Activated T-helper 1 cell treated with anti-CD3 and anti-CD28 coated beads, Interleukin-12 subunit alpha, Interleukin-12 subunit beta, Interleukin-2, Interleukin-4 antibody, amounts not matched to agents 30 ng/mL and 10 ng/mL and 1 ng/mL, durations not matched to agents 14 hours and 24 hours and 36 hours (primary cell): ENCODE measurements at regions not wholly inside any gene's neighbourhood (a gene's known extent, or its start where the extent isn't known, plus 50 kb on each side); places are given as distances from the start of the nearest gene placed in this dataset.
"Not testable (repeated sequence)": the region's sequence is repeated elsewhere in the genome, so short reads cannot be mapped to it uniquely, and the experiment has no call there.

Experiments
- DNase-seq: peaks from one replicate; pipeline ENCODE4 v3.0.0; 2021; ENCODE audit warnings: low spot score
- H3K27ac Mint-ChIP-seq: one replicate; pipeline ENCODE4 v1.8.0; 2021; ENCODE audit warnings: mild to moderate bottlenecking, mixed read lengths
- H3K27me3 Mint-ChIP-seq: one replicate; pipeline ENCODE4 v1.8.0; 2022; ENCODE audit warnings: mild to moderate bottlenecking, moderate library complexity, mixed read lengths; ENCODE audit not compliant: insufficient read depth
- H3K36me3 Mint-ChIP-seq: one replicate; pipeline ENCODE4 v1.8.0; 2021; ENCODE audit warnings: low read depth, mixed read lengths
- H3K4me1 Mint-ChIP-seq: one replicate; pipeline ENCODE4 v1.8.0; 2021; ENCODE audit warnings: low read depth, mixed read lengths
- H3K4me3 Mint-ChIP-seq: one replicate; pipeline ENCODE4 v1.8.0; 2021; ENCODE audit warnings: mild to moderate bottlenecking, moderate library complexity, mixed read lengths
- H3K9me3 Mint-ChIP-seq: one replicate; pipeline ENCODE4 v1.8.0; 2021; ENCODE audit warnings: mixed read lengths
- intact Hi-C: fragments of 100-400 bp; cut with micrococcal nuclease; formaldehyde crosslinking; loops from one replicate; pipeline ENCODE4 v1.15.1; 2024

DNA sequence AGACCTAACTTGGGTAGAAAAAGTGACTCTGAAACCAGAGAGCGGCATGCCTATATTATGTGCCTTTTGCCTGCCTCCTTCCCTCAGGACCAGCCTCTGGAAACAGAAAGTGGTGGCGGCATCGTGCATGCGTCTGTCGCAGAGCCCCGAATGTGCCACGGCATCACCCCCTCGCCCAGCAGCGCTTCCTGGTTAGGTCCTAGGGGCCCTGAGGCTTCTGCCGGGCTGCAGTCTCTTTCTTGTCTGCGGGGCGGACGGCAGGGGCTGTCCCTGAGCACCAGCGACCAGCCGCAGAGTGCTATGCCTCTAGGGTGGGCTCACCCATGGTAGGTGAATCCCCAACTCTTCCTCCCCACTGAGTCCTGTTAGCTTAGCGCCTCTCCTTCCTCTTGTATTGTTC, 68.7 kb downstream of the VSIG4 start:
- Mint-ChIP-seq H3K4me3 (no peak overlapping the region), H3K9me3 (no peaks in the 10 kb centered on the region), H3K27ac (no peak overlapping the region), H3K4me1 (no peaks in the 10 kb centered on the region), H3K27me3 (no peaks in the 10 kb centered on the region), H3K36me3 (no peaks in the 10 kb centered on the region)
- no peak for DNase-seq
- intact Hi-C loops = no loop called here

DNA sequence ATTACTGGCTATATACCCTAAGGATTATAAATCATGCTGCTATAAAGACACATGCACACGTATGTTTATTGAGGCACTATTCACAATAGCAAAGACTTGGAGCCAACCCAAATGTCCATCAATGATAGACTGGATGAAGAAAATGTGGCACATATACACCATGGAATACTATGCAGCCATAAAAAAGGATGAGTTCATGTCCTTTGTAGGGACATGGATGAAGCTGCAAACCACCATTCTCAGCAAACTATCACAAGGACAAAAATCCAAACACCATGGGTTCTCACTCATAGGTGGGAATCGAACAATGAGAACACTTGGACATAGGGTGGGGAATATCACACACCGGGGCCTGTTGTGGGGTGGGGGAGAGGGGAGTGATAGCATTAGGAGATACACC, 72.7 kb downstream of the VSIG4 start:
- H3K9me3 Mint-ChIP-seq, H3K4me3 Mint-ChIP-seq, DNase-seq, H3K4me1 Mint-ChIP-seq, H3K36me3 Mint-ChIP-seq, H3K27ac Mint-ChIP-seq, intact Hi-C loops, H3K27me3 Mint-ChIP-seq: not testable (repeated sequence)

DNA sequence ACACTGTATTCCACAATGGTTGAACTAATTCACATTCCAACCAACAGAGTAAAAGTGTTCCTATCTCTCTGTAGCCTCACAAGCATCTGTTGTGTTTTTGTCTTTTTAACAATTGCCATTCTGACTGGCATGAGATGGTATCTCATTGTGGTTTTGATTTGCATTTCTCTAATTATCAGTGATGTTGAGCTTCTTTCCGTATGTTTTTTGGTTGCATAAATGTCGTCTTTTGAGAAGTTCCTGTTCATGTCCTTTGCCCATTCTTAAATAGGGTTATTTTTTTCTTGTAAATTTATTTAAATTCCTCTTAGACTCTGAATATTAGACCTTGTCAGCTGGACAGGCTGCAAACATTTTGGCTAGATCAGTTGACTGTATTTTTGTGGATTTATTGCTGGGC, 78.2 kb downstream of the VSIG4 start:
- intact Hi-C loops = no loop called here

DNA sequence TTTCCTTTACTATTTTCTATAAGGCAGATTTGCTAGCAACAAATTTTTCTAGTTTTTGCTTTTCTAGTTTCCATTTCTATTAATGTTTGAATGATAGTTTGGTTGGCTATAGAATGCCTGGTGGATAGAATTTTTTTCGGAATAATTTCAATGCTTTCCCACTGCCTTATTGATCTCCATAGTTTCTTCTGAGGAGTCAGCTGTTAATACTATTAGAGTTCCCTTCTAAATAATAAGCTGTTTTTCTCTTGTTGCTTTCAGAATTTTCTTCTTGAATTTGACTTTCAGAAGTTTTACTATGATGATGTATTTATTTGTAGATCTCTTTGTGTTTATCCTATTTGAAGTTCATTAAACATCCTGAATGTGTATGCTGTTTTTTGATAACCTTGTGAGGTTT, 91.8 kb downstream of the VSIG4 start:
- no peak overlapping the region for H3K4me3 Mint-ChIP-seq
- H3K9me3 Mint-ChIP-seq = peaks cover 35% of the 10 kb centered on the region
- peaks cover 2% of the 10 kb centered on the region for H3K27me3 Mint-ChIP-seq
- intact Hi-C loops = no loop called here
- DNase-seq = no peak
- H3K27ac Mint-ChIP-seq = no peak overlapping the region
- peaks cover 6% of the 10 kb centered on the region for H3K36me3 Mint-ChIP-seq
- H3K4me1 Mint-ChIP-seq = peaks cover 10% of the 10 kb centered on the region

More for the DNA sequence above, 78.2 kb downstream of the VSIG4 start:
- no peak for DNase-seq
- no peak overlapping the region for H3K27ac Mint-ChIP-seq
- H3K4me3 Mint-ChIP-seq = no peak overlapping the region
- no peaks in the 10 kb centered on the region for H3K4me1 Mint-ChIP-seq
- H3K9me3 Mint-ChIP-seq = peaks cover 8% of the 10 kb centered on the region
- no peaks in the 10 kb centered on the region for H3K27me3 Mint-ChIP-seq
- peaks cover 2% of the 10 kb centered on the region for H3K36me3 Mint-ChIP-seq

DNA sequence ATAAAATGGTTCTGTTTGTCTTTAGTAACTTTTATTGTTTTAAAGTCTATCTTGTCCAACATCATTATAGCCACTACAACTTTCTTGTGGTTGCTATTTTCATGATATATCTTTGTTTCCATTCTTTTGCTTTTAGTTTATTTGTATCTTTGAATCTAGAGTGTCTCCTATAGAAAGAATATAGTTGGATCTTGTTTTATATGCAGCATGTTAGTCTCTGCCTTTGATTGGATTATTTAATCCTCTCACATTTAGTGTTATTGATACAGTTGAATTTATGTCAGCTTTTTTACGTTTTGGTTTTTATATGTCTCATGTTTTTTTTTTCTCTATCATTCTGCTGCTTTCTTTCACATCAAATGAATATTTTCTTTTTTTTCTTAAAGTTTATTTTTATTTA, 98.1 kb downstream of the VSIG4 start:
- Mint-ChIP-seq H3K36me3 (peaks cover 4% of the 10 kb centered on the region), H3K27me3 (peaks cover 2% of the 10 kb centered on the region), H3K27ac (no peak overlapping the region), H3K4me3 (no peak overlapping the region), H3K9me3 (peaks cover 28% of the 10 kb centered on the region), H3K4me1 (no peaks in the 10 kb centered on the region)
- DNase-seq = no peak
- intact Hi-C loops = no loop called here

DNA sequence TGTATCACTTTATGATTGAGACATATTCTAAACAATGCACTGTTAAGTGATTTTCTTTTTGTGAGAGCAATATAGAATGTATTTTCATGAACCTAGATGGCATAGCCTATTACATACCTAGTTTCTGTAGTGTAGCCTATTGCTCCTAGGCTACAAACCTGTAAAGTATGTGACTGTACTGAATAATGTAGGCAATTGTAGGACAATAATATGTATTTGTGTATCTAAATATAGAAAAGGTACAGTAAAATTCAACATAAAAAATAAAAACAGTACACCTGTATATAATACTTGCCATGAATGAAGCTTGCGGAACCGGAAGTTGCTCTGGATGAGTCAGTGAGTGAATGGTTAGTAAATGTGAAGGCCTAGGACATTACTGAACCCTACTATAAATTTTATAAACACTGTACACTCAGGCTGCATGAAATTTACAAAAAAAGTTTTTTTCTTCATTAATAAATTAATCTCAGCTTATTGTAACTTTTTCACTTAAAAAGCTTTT, 106.7 kb downstream of the VSIG4 start:
- Mint-ChIP-seq H3K9me3 (peaks cover 14% of the 10 kb centered on the region), H3K36me3 (peaks cover 9% of the 10 kb centered on the region), H3K4me1 (peaks cover 6% of the 10 kb centered on the region), H3K27ac (no peak overlapping the region), H3K27me3 (peaks cover 2% of the 10 kb centered on the region), H3K4me3 (no peak overlapping the region)
- intact Hi-C loops = no loop called here
- DNase-seq = no peak

DNA sequence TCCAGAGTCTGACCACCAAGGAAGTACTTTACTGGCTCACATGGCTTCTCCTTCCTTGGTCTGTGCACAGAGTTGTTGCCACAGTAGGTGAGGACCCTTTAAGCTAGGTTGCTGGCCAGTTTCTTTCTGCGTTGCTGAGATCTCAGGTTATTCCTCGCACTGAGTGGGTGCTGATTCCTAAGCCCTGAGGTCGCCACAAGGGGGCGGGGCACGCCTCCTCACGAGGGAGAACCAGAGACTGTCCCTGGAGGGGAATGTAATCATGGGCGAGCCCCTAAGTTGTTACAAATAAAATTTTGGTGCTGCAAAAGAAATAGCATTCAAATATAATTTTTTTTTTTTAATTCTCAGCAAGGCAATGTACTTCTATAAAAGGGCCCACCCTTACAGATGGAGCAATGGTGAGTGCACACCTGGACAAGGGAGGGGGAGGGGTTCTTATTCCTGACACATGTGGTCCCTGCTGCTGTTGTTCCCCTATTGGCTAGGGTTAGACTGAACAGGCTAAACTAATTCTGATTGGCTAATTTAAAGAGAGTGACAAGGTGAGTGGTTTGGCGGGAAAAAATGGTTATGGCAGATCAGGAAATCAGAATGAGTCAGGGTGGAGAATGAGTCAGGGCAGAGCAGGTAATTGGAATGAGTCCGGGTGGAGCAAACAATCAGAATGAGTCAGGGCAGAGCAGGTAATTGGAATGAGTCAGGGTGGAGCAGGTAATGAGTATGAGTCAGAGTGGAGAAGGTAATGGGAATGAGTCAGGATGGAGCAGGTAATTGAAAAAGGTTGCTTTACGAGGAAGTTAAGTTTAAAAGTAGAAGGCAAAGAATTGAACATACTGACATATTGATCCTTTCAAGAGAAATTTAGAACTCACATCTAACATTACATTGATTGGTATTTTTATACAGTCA, 107.5 kb downstream of the VSIG4 start:
- Mint-ChIP-seq H3K27ac (peak overlapping the region; percentile 45), H3K4me3 (no peak overlapping the region), H3K4me1 (peaks cover 9% of the 10 kb centered on the region), H3K36me3 (peaks cover 10% of the 10 kb centered on the region), H3K27me3 (peaks cover 2% of the 10 kb centered on the region), H3K9me3 (peaks cover 14% of the 10 kb centered on the region)
- intact Hi-C loops = no loop called here
- DNase-seq = no peak

DNA sequence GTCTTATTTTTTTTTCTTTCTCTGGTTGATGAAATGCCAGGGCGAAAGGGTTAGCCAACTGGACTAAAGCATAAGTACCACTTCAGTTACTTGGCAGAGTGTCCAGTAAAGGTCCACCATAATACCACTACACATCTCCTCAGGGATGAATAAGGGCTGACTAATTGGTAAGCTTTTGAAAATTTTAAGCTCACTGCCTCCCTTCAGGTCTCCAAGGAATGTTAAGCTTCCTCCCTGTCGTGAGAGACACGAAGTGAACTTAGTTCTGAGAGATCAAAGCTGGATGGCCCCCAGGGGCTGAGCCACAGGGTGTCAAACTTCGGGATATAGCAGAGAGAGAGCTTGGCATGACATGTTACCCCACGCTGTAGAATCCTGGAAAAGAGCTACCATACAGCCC, 111.4 kb downstream of the VSIG4 start:
- Mint-ChIP-seq H3K4me1 (peaks cover 39% of the 10 kb centered on the region), H3K9me3 (peaks cover 19% of the 10 kb centered on the region), H3K27me3 (no peaks in the 10 kb centered on the region), H3K27ac (no peak overlapping the region), H3K4me3 (no peak overlapping the region), H3K36me3 (peaks cover 25% of the 10 kb centered on the region)
- intact Hi-C loops = loop anchor here (5.0 kb wide), 2 partner anchors 61 to 331 kb away; no protein-coding TSS in a partner anchor
- no peak for DNase-seq

DNA sequence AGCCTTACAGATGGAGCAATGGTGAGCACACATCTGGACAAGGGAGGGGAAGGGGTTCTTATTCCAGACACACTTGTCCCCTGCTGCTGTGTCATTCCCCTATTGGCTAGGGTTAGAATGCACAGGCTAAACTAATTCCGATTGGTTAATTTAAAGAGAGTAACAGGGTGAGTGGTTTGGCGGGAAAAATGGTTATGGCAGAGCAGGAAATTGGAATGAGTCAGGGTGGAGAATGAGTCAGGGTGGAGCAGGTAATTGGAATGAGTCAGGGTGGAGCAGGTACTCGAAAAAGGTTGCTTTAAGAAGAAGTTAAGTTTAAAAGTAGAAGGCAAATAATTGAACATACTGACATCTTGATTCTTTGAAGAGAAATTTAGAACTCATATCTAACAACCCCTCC, 112.5 kb downstream of the VSIG4 start:
- peaks cover 19% of the 10 kb centered on the region for H3K9me3 Mint-ChIP-seq
- intact Hi-C loops = loop anchor here (5.0 kb wide), 2 partner anchors 60 to 330 kb away; no protein-coding TSS in a partner anchor
- H3K4me3 Mint-ChIP-seq, H3K27ac Mint-ChIP-seq, H3K27me3 Mint-ChIP-seq, DNase-seq: not testable (repeated sequence)
- peaks cover 45% of the 10 kb centered on the region for H3K4me1 Mint-ChIP-seq
- H3K36me3 Mint-ChIP-seq = peaks cover 26% of the 10 kb centered on the region

DNA sequence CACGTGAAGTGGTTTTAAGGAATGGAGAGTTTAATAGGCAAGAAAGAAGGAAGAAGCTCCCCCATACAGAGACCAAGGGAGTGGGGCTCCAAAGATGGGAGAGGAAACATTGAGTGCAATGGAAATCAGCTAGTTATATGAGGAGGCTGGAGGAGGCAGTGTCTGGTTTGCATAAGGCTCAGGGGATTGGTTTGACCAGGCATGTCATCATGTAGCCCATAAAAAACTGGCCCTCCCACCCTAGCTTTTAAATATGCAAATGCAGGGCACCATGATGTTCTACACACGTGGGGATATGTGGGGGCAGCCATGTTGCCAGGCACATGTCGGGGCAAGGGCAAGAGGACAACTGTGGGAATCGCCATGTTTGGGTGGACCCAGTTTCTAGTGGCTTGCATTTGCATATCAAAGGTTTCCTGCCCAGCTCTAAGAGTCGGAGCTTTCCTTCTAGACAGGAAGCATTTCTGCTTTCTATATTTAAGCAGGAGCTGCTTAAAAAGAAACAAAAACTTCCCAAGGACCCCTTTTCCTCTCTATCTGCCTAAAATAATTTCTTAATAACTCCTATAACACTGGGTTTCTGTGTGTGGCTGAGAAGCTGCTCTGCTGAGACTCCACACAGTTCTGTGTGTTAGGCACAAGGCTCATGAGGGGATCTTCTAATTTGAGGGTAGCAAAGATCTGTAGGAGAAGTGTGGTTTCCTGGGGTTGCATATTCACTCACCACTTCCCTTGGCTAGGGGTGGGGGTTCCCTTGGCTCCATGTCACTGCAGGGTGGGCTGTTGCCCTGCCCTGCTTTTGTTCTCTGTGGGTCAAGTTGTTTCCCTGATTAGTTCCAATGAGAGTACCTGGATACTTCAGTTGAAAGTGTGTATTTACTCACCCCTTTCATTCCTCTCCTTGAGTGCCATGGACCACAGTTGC, 113.5 kb downstream of the VSIG4 start:
- intact Hi-C loops = loop anchor here (1.0 to 5.0 kb wide), 3 partner anchors 59 to 329 kb away; no protein-coding TSS in a partner anchor
- DNase-seq = peak; percentile 39
- peak overlapping the region; percentile 89 for H3K27ac Mint-ChIP-seq
- H3K4me1 Mint-ChIP-seq = peaks cover 50% of the 10 kb centered on the region
- H3K27me3 Mint-ChIP-seq = no peaks in the 10 kb centered on the region
- H3K36me3 Mint-ChIP-seq = peaks cover 23% of the 10 kb centered on the region
- peak overlapping the region; percentile 59 for H3K4me3 Mint-ChIP-seq
- peaks cover 17% of the 10 kb centered on the region for H3K9me3 Mint-ChIP-seq

DNA sequence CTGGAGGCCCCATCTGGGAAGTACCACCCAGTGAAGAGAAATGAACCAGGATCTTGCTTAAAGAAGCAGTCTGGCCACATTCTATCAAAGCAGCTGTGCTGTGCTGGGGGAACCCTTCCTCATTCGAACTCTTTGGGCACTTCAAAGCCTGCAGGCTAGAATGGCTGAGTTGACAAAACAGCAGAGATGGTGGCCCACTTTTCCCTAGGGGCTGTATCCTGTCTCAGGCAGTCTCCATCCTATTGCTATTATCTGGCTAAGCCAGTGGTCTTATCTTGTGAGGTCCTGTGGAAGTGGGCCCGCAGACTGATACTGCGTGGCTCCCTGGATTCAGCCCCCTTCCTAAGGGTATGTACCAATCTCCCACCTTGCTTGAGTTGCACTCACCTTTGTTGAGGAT, 114.3 kb downstream of the VSIG4 start:
- Mint-ChIP-seq H3K36me3 (peaks cover 23% of the 10 kb centered on the region), H3K9me3 (peaks cover 15% of the 10 kb centered on the region), H3K27ac (peak overlapping the region; percentile 89), H3K27me3 (no peaks in the 10 kb centered on the region), H3K4me3 (peak overlapping the region; percentile 59), H3K4me1 (peaks cover 58% of the 10 kb centered on the region)
- no peak for DNase-seq
- intact Hi-C loops = loop anchor here (5.0 kb wide), 2 partner anchors 58 to 328 kb away; no protein-coding TSS in a partner anchor

DNA sequence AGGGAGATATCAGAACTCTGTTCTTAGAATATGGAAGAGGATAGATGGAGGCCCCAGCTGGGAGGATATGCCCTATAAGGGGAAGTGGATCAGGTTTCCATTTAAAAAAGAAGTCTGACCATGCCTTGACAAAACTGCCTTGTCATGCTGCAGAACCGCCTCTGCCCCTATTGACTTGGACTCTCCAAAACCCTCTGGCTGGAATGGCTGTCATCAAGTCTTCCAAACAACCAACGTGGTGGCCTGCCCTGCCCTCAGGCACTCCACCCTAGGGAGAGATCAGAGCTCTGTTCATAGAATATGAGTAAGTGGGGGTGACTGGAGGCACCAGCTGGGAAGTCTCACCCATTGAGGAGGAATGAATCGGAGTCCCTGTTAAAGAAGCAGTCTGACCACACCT, 114.9 kb downstream of the VSIG4 start:
- H3K27ac Mint-ChIP-seq = no peak overlapping the region
- DNase-seq = no peak
- peaks cover 60% of the 10 kb centered on the region for H3K4me1 Mint-ChIP-seq
- peaks cover 20% of the 10 kb centered on the region for H3K36me3 Mint-ChIP-seq
- H3K9me3 Mint-ChIP-seq = peaks cover 18% of the 10 kb centered on the region
- intact Hi-C loops = loop anchor here (5.0 kb wide), 2 partner anchors 58 to 328 kb away; no protein-coding TSS in a partner anchor
- H3K4me3 Mint-ChIP-seq = no peak overlapping the region
- H3K27me3 Mint-ChIP-seq = no peaks in the 10 kb centered on the region
